Panc1 (cell line): ENCODE measurements at regions not wholly inside any gene's neighbourhood (a gene's known extent, or its start where the extent isn't known, plus 50 kb on each side); places are given as distances from the start of the nearest gene placed in this dataset.

Source experiments
- ATAC-seq: fragments of 200-7000 bp; cut with Tn5 transposase; 2 replicates; pipeline ENCODE4 v1.9.1; 2020; ENCODE audit warnings: mild to moderate bottlenecking, moderate library complexity
- BruUV-seq: library from RNA; stranded (reverse); fragments of 400-500 nt; replicated peaks from 2 replicates; lab custom pipeline; 2021; lab: Mats Ljungman, UMichigan
- CTCF ChIA-PET: fragments of 300-600 bp; sonication (Branson Sonifier 250); formaldehyde crosslinking; loops from one replicate; lab custom pipeline; 2022; ENCODE audit warnings: antibody characterized with exemption; lab: Charles Lee
- POLR2A ChIA-PET: fragments of 300-600 bp; sonication (Branson Sonifier 250); formaldehyde crosslinking; loops from one replicate; lab custom pipeline; 2022; ENCODE audit warnings: antibody characterized with exemption; lab: Charles Lee
- DNase-seq: peaks from one replicate; pipeline ENCODE4 v3.0.0-alpha.2; 2010; ENCODE audit warnings: low read depth, low spot score
- H3K27ac ChIP-seq: 2 replicates; pipeline ENCODE4 v1.5.1; 2011; ENCODE audit warnings: mild to moderate bottlenecking, low read length, inconsistent platforms
- H3K27me3 ChIP-seq: fragments of 200-500 bp; sonication (Bioruptor generic); 2 replicates; pipeline ENCODE4 v1.6.0; 2014; ENCODE audit warnings: low read length, inconsistent platforms; ENCODE audit not compliant: control insufficient read depth, insufficient read depth
- H3K36me3 ChIP-seq: fragments of 200-500 bp; sonication (Bioruptor generic); 2 replicates; pipeline ENCODE4 v1.5.1; 2014; ENCODE audit warnings: inconsistent platforms, mild to moderate bottlenecking, low read length, moderate library complexity; ENCODE audit not compliant: control insufficient read depth, insufficient read depth
- H3K4me1 ChIP-seq: 2 replicates; pipeline ENCODE4 v1.5.1; 2011; ENCODE audit warnings: inconsistent platforms, mild to moderate bottlenecking, low read length, moderate library complexity; ENCODE audit not compliant: control insufficient read depth, insufficient read depth
- H3K4me3 ChIP-seq, 2 experiments: 2 replicates each; pipeline ENCODE4 v1.5.1; 2011 to 2012; ENCODE audit warnings: low read depth in 2 of 2, low read length in 2 of 2, mild to moderate bottlenecking in 2 of 2, inconsistent platforms in 1 of 2, moderate library complexity in 1 of 2
- H3K9me3 ChIP-seq: fragments of 200-500 bp; sonication (Bioruptor generic); 2 replicates; pipeline ENCODE4 v1.5.1; 2014; ENCODE audit warnings: low read depth, mild to moderate bottlenecking, inconsistent platforms, low read length, moderate library complexity; ENCODE audit not compliant: control insufficient read depth, insufficient read depth
- CTCF ChIP-seq: fragments of 450-650 bp; IDR thresholded peaks from 2 replicates; pipeline ENCODE4 v1.5.1; 2017; ENCODE audit warnings: mild to moderate bottlenecking
- POLR2AphosphoS5 ChIP-seq: IDR thresholded peaks from 2 replicates; pipeline ENCODE4 v1.6.1; 2012; ENCODE audit warnings: mild to moderate bottlenecking, low read depth, low read length, moderate library complexity
- SIN3A ChIP-seq: IDR thresholded peaks from 2 replicates; pipeline ENCODE4 v1.6.1; 2012; ENCODE audit warnings: low read depth, mild to moderate bottlenecking, low read length, moderate library complexity, borderline replicate concordance; ENCODE audit not compliant: insufficient read depth
- TCF7L2 ChIP-seq: IDR thresholded peaks from 2 replicates; pipeline ENCODE4 v1.6.1; 2011; ENCODE audit warnings: mild to moderate bottlenecking, low read depth, low read length, inconsistent platforms
- in situ Hi-C: cut with HindIII; loops from 2 replicates; pipeline ENCODE4 v1.10.0; 2016; ENCODE audit warnings: low sequenced_read_pairs, low pct_unique_long_range_greater_than_20kb
- intact Hi-C: fragments of 100-400 bp; cut with micrococcal nuclease; formaldehyde crosslinking; loops from one replicate; pipeline ENCODE4 v1.10.0; 2022; ENCODE audit not compliant: unreplicated experiment
- TF ChIP-seq, protein P1 (sequence below), 2 experiments: IDR thresholded peaks; 2 replicates each; pipeline ENCODE4 v1.6.1; 2011 to 2012; ENCODE audit warnings: low read depth in 2 of 2, control low read depth in 1 of 2, low read length in 1 of 2, mild to moderate bottlenecking in 1 of 2, moderate library complexity in 1 of 2; ENCODE audit not compliant: insufficient read depth in 1 of 2

DNA sequence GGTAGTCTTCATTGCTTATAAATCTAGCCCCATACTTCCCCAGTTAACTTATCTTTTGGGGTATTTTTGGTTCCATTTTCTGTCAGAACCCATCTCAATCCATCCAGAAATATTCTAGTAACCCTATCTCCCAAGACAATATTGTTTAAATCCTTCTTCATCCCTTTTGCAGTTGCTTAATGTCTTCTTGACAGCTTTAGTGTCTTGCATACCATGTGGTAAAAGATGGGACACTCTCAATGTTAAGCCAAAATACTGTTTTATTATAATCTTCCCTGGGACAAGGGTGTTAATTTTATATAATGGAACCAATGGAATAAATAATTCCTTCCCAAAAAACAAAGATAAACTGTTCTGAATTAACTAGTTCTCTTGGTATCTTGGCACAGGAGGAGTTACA, 450.2 kb downstream of the CCER1 start:
- TF ChIP-seq CTCF (no peak), POLR2AphosphoS5 (no peak), SIN3A (no peak), TCF7L2 (no peak)
- ChIA-PET CTCF (no interaction called here), POLR2A (no interaction called here)
- in situ Hi-C loops (no loop called here), intact Hi-C loops (no loop called here)
- ATAC-seq, result no peak
- Histone ChIP-seq H3K27me3 (no peaks in the 10 kb centered on the region), H3K4me3 (no peak overlapping the region), H3K36me3 (no peaks in the 10 kb centered on the region; the same call in 1 of the 2 replicates), H3K9me3 (no peaks in the 10 kb centered on the region), H3K27ac (no peak overlapping the region), H3K4me1 (no peaks in the 10 kb centered on the region)
- BruUV-seq, result no TSS peak
- DNase-seq, result no peak

GRCh38 chr12:90502070-90502469, 452.9 kb downstream of the CCER1 start:
- TF ChIP-seq SIN3A (no peak), POLR2AphosphoS5 (no peak), CTCF (no peak), TCF7L2 (no peak)
- TF ChIP-seq, protein P1, sequence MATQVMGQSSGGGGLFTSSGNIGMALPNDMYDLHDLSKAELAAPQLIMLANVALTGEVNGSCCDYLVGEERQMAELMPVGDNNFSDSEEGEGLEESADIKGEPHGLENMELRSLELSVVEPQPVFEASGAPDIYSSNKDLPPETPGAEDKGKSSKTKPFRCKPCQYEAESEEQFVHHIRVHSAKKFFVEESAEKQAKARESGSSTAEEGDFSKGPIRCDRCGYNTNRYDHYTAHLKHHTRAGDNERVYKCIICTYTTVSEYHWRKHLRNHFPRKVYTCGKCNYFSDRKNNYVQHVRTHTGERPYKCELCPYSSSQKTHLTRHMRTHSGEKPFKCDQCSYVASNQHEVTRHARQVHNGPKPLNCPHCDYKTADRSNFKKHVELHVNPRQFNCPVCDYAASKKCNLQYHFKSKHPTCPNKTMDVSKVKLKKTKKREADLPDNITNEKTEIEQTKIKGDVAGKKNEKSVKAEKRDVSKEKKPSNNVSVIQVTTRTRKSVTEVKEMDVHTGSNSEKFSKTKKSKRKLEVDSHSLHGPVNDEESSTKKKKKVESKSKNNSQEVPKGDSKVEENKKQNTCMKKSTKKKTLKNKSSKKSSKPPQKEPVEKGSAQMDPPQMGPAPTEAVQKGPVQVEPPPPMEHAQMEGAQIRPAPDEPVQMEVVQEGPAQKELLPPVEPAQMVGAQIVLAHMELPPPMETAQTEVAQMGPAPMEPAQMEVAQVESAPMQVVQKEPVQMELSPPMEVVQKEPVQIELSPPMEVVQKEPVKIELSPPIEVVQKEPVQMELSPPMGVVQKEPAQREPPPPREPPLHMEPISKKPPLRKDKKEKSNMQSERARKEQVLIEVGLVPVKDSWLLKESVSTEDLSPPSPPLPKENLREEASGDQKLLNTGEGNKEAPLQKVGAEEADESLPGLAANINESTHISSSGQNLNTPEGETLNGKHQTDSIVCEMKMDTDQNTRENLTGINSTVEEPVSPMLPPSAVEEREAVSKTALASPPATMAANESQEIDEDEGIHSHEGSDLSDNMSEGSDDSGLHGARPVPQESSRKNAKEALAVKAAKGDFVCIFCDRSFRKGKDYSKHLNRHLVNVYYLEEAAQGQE (IDR thresholded peaks at IDR 0.05; ENCODE audit: insufficient read depth in 1 of 2, low read depth in 2 of 2, low read length in 1 of 2), result no peak
- intact Hi-C loops (no loop called here), in situ Hi-C loops (no loop called here)
- Histone ChIP-seq H3K27ac (no peak overlapping the region), H3K36me3 (no peaks in the 10 kb centered on the region; the same call in 1 of the 2 replicates), H3K27me3 (no peaks in the 10 kb centered on the region), H3K4me3 (no peak overlapping the region), H3K4me1 (no peaks in the 10 kb centered on the region), H3K9me3 (no peaks in the 10 kb centered on the region)
- POLR2A ChIA-PET, result no interaction called here
- no TSS peak for BruUV-seq
- ATAC-seq (no peak), DNase-seq (no peak)
- CTCF ChIA-PET, result no interaction called here
